ENCODE measurements at regions not wholly inside any gene's neighbourhood (a gene's known extent, or its start where the extent isn't known, plus 50 kb on each side); places are given as distances from the start of the nearest gene placed in this dataset.

GRCh38 chr2:195587966-195588365 lies 69.1 kb upstream of the SLC39A10 start:
- H3K9me3 Mint-ChIP-seq (ENCODE audit: unreplicated experiment): no peaks in the 10 kb centered on the region
- no peaks in the 10 kb centered on the region for H3K4me1 Mint-ChIP-seq (ENCODE audit: low read depth, unreplicated experiment)
- Histone ChIP-seq H3K27ac (ENCODE audit: low read depth, low read length) (no peak overlapping the region), H3K9ac (ENCODE audit: low read length) (no peak overlapping the region), H3K9me3 (ENCODE audit: insufficient read depth, low read depth, low read length) (no peaks in the 10 kb centered on the region), H3K36me3 (ENCODE audit: insufficient read depth, low read length) (no peaks in the 10 kb centered on the region), H2AFZ (ENCODE audit: low read depth, low read length) (no peak overlapping the region), H3K4me3 (ENCODE audit: insufficient read depth, low read depth, low read length) (no peak overlapping the region), H3K4me2 (ENCODE audit: low read length) (no peak overlapping the region), H3K4me1 (ENCODE audit: insufficient read depth, low read length) (no peaks in the 10 kb centered on the region), H3K27me3 (ENCODE audit: insufficient read depth, low read length) (no peaks in the 10 kb centered on the region), H3K79me2 (ENCODE audit: insufficient read depth, low read length) (no peaks in the 10 kb centered on the region), H4K20me1 (ENCODE audit: insufficient read depth, low read length) (no peaks in the 10 kb centered on the region)
- H3K27ac Mint-ChIP-seq (ENCODE audit: unreplicated experiment): no peak overlapping the region
- H3K36me3 Mint-ChIP-seq (ENCODE audit: low read depth, unreplicated experiment): no peaks in the 10 kb centered on the region
- H3K27me3 Mint-ChIP-seq (ENCODE audit: low read depth, unreplicated experiment): no peaks in the 10 kb centered on the region
- DNase-seq (ENCODE audit: low read depth) (no peak), FAIRE-seq (no peak)
- TF ChIP-seq CTCF (IDR thresholded peaks at IDR 0.05; ENCODE audit: insufficient read depth, low read depth, low read length): no peak
- no peak for TF ChIP-seq EZH2 (IDR thresholded peaks at IDR 0.05; ENCODE audit: insufficient read depth, low read length)
- no peak overlapping the region for H3K4me3 Mint-ChIP-seq (ENCODE audit: unreplicated experiment)

- no peak overlapping the region for H3K27ac Mint-ChIP-seq (ENCODE audit: unreplicated experiment)
- DNase-seq (ENCODE audit: low read depth): no peak
- no peaks in the 10 kb centered on the region for H3K9me3 ChIP-seq (ENCODE audit: insufficient read depth, low read depth, low read length)
- no peaks in the 10 kb centered on the region for H3K36me3 ChIP-seq (ENCODE audit: insufficient read depth, low read length)
- no peak overlapping the region for H3K4me3 Mint-ChIP-seq (ENCODE audit: unreplicated experiment)
- TF ChIP-seq EZH2 (IDR thresholded peaks at IDR 0.05; ENCODE audit: insufficient read depth, low read length): no peak
- no peaks in the 10 kb centered on the region for H3K27me3 ChIP-seq (ENCODE audit: insufficient read depth, low read length)
- H3K27ac ChIP-seq (ENCODE audit: low read depth, low read length): no peak overlapping the region
- H3K27me3 Mint-ChIP-seq (ENCODE audit: low read depth, unreplicated experiment): no peaks in the 10 kb centered on the region
- no peaks in the 10 kb centered on the region for H3K9me3 Mint-ChIP-seq (ENCODE audit: unreplicated experiment)
- H3K4me3 ChIP-seq (ENCODE audit: insufficient read depth, low read depth, low read length): no peak overlapping the region
- H3K9ac ChIP-seq (ENCODE audit: low read length): no peak overlapping the region
- no peak for FAIRE-seq
- no peaks in the 10 kb centered on the region for H3K79me2 ChIP-seq (ENCODE audit: insufficient read depth, low read length)
- no peaks in the 10 kb centered on the region for H3K4me1 Mint-ChIP-seq (ENCODE audit: low read depth, unreplicated experiment)
- H3K36me3 Mint-ChIP-seq (ENCODE audit: low read depth, unreplicated experiment): no peaks in the 10 kb centered on the region
- H2AFZ ChIP-seq (ENCODE audit: low read depth, low read length): no peak overlapping the region
- H3K4me1 ChIP-seq (ENCODE audit: insufficient read depth, low read length): no peaks in the 10 kb centered on the region
- H4K20me1 ChIP-seq (ENCODE audit: insufficient read depth, low read length): no peaks in the 10 kb centered on the region
- no peak overlapping the region for H3K4me2 ChIP-seq (ENCODE audit: low read length)
Measured at GRCh38 chr2:195586062-195586714, 70.8 kb upstream of the SLC39A10 start.

GRCh38 chr2:195582188-195582587 lies 74.8 kb upstream of the SLC39A10 start:
- DNase-seq (ENCODE audit: low read depth): no peak
- no peaks in the 10 kb centered on the region for H3K4me1 ChIP-seq (ENCODE audit: insufficient read depth, low read length)
- H2AFZ ChIP-seq (ENCODE audit: low read depth, low read length): no peak overlapping the region
- no peak overlapping the region for H3K27ac ChIP-seq (ENCODE audit: low read depth, low read length)
- Mint-ChIP-seq H3K4me1 (ENCODE audit: low read depth, unreplicated experiment) (peaks cover 3% of the 10 kb centered on the region), H3K4me3 (ENCODE audit: unreplicated experiment) (no peak overlapping the region), H3K36me3 (ENCODE audit: low read depth, unreplicated experiment) (no peaks in the 10 kb centered on the region), H3K27me3 (ENCODE audit: low read depth, unreplicated experiment) (no peaks in the 10 kb centered on the region), H3K27ac (ENCODE audit: unreplicated experiment) (no peak overlapping the region), H3K9me3 (ENCODE audit: unreplicated experiment) (no peaks in the 10 kb centered on the region)
- H3K4me2 ChIP-seq (ENCODE audit: low read length): no peak overlapping the region
- H3K36me3 ChIP-seq (ENCODE audit: insufficient read depth, low read length): no peaks in the 10 kb centered on the region
- no peaks in the 10 kb centered on the region for H3K27me3 ChIP-seq (ENCODE audit: insufficient read depth, low read length)
- H3K9ac ChIP-seq (ENCODE audit: low read length): no peak overlapping the region
- H3K4me3 ChIP-seq (ENCODE audit: insufficient read depth, low read depth, low read length): no peak overlapping the region
- TF ChIP-seq EZH2 (IDR thresholded peaks at IDR 0.05; ENCODE audit: insufficient read depth, low read length): no peak
- TF ChIP-seq CTCF (IDR thresholded peaks at IDR 0.05; ENCODE audit: insufficient read depth, low read depth, low read length): no peak
- no peaks in the 10 kb centered on the region for H3K79me2 ChIP-seq (ENCODE audit: insufficient read depth, low read length)
- no peak for FAIRE-seq
- no peaks in the 10 kb centered on the region for H3K9me3 ChIP-seq (ENCODE audit: insufficient read depth, low read depth, low read length)
- H4K20me1 ChIP-seq (ENCODE audit: insufficient read depth, low read length): no peaks in the 10 kb centered on the region
